CD14-positive monocyte (primary cell): ENCODE measurements at regions not wholly inside any gene's neighbourhood (a gene's known extent, or its start where the extent isn't known, plus 50 kb on each side); places are given as distances from the start of the nearest gene placed in this dataset.
"Not testable (repeated sequence)": the region's sequence is repeated elsewhere in the genome, so short reads cannot be mapped to it uniquely, and the experiment has no call there.

Source experiments
- DNase-seq, 3 donors: peaks; one replicate each; pipeline ENCODE4 v3.0.0-alpha.2; 2011 to 2022
- H2AFZ ChIP-seq: 2 replicates; pipeline ENCODE4 v1.6.0; 2012; ENCODE audit warnings: mild to moderate bottlenecking, low read depth, low read length, inconsistent platforms; ENCODE audit not compliant: insufficient read depth, poor library complexity, severe bottlenecking
- H3K27ac ChIP-seq, 2 donors: 1 replicate in 1 of 2; 2 replicates in 1 of 2; pipeline ENCODE4 v1.5.1; 2012 to 2013; ENCODE audit warnings: low read length in 2 of 2, control low read depth in 1 of 2, inconsistent platforms in 1 of 2, low read depth in 1 of 2, mild to moderate bottlenecking in 1 of 2
- H3K27me3 ChIP-seq, 2 donors: one replicate each; pipeline versions ENCODE4 v1.6.0 to v1.6.1; 2011 to 2013; ENCODE audit warnings: low read length in 2 of 2; ENCODE audit not compliant: control insufficient read depth in 2 of 2, insufficient read depth in 2 of 2
- H3K36me3 ChIP-seq, 2 donors: replicated peaks in 1 of 2; 1 replicate in 1 of 2; 2 replicates in 1 of 2; pipeline versions ENCODE4 v1.5.1 to v1.6.1; 2012 to 2013; ENCODE audit warnings: low read length in 2 of 2, control low read depth in 1 of 2, inconsistent platforms in 1 of 2, mild to moderate bottlenecking in 1 of 2; ENCODE audit not compliant: insufficient read depth in 2 of 2, control insufficient read depth in 1 of 2
- H3K4me1 ChIP-seq, 2 donors: 1 replicate in 1 of 2; 2 replicates in 1 of 2; pipeline versions ENCODE4 v1.5.1 to v1.6.1; 2012 to 2013; ENCODE audit warnings: low read length in 2 of 2, control low read depth in 1 of 2, inconsistent platforms in 1 of 2, mild to moderate bottlenecking in 1 of 2, moderate library complexity in 1 of 2; ENCODE audit not compliant: insufficient read depth in 2 of 2, control insufficient read depth in 1 of 2
- H3K4me2 ChIP-seq: replicated peaks from 2 replicates; pipeline ENCODE3; 2012; ENCODE audit warnings: low read length, moderate library complexity, mild to moderate bottlenecking; ENCODE audit not compliant: poor library complexity, severe bottlenecking; ENCODE audit errors: extremely low read depth
- H3K4me3 ChIP-seq, 3 experiments: fragments of 200-600 bp in 1 of 3; sonication (generic) in 1 of 3; replicated peaks in 1 of 3; 1 replicate in 2 of 3; 2 replicates in 1 of 3; pipeline ENCODE4 v1.5.1; 2011 to 2013; ENCODE audit warnings: low read length in 3 of 3, mild to moderate bottlenecking in 3 of 3, control low read depth in 2 of 3, low read depth in 2 of 3, inconsistent platforms in 1 of 3, moderate library complexity in 1 of 3
- H3K79me2 ChIP-seq: 2 replicates; pipeline ENCODE4 v1.6.0; 2012; ENCODE audit warnings: mild to moderate bottlenecking, control low read depth, inconsistent platforms, low read length, moderate library complexity; ENCODE audit not compliant: insufficient read depth
- H3K9ac ChIP-seq: 2 replicates; pipeline ENCODE4 v1.6.0; 2017; ENCODE audit warnings: low read length, mild to moderate bottlenecking; ENCODE audit not compliant: insufficient read depth, poor library complexity, severe bottlenecking
- H3K9me3 ChIP-seq, 2 donors: replicated peaks in 1 of 2; 1 replicate in 1 of 2; 2 replicates in 1 of 2; pipeline versions ENCODE4 v1.5.1 to v1.6.1; 2012 to 2013; ENCODE audit warnings: low read length in 2 of 2, control low read depth in 1 of 2; ENCODE audit not compliant: control insufficient read depth in 1 of 2, insufficient read depth in 1 of 2
- H4K20me1 ChIP-seq: 2 replicates; pipeline ENCODE4 v1.6.0; 2012; ENCODE audit warnings: mild to moderate bottlenecking, low read length, control low read depth, moderate library complexity; ENCODE audit not compliant: insufficient read depth
- H3K27ac Mint-ChIP-seq, 7 donors: one replicate each; pipeline ENCODE4 v1.8.0; 2020; ENCODE audit warnings: mild to moderate bottlenecking in 7 of 7, mixed read lengths in 7 of 7, moderate library complexity in 6 of 7, inconsistent platforms in 2 of 7
- H3K27me3 Mint-ChIP-seq, 3 donors: one replicate each; pipeline ENCODE4 v1.8.0; 2021 to 2022; ENCODE audit warnings: low read depth in 3 of 3, mild to moderate bottlenecking in 3 of 3, mixed read lengths in 3 of 3, moderate library complexity in 3 of 3, inconsistent platforms in 1 of 3
- H3K36me3 Mint-ChIP-seq, 2 donors: one replicate each; pipeline ENCODE4 v1.8.0; 2020; ENCODE audit warnings: mixed read lengths in 2 of 2, inconsistent platforms in 1 of 2, mild to moderate bottlenecking in 1 of 2
- H3K4me1 Mint-ChIP-seq: one replicate; pipeline ENCODE4 v1.8.0; 2020; ENCODE audit warnings: mild to moderate bottlenecking, mixed read lengths
- H3K4me3 Mint-ChIP-seq, 2 donors: one replicate each; pipeline ENCODE4 v1.8.0; 2020; ENCODE audit warnings: mild to moderate bottlenecking in 2 of 2, mixed read lengths in 2 of 2, moderate library complexity in 1 of 2
- H3K9me3 Mint-ChIP-seq, 7 donors: one replicate each; pipeline ENCODE4 v1.8.0; 2020 to 2022; ENCODE audit warnings: mixed read lengths in 7 of 7, mild to moderate bottlenecking in 6 of 7, moderate library complexity in 6 of 7, inconsistent platforms in 2 of 7
- CTCF ChIP-seq: fragments of 200-600 bp; IDR thresholded peaks from one replicate; pipeline ENCODE4 v1.8.0; 2022; ENCODE audit warnings: antibody characterized with exemption, mild to moderate bottlenecking
- WGBS: methylation state at CpG from one replicate; pipeline ENCODE4 v1.1.5; 2013; ENCODE audit warnings: missing lambda C conversion rate; ENCODE audit not compliant: insufficient coverage; 5-methylcytosine and 5-hydroxymethylcytosine counted together
- intact Hi-C, 2 donors: fragments of 100-400 bp; cut with micrococcal nuclease; formaldehyde crosslinking; loops; one replicate each; pipeline versions ENCODE4 v1.15.0 to v1.15.1; 2023

GRCh38 chr16:9345880-9346279, 254.4 kb downstream of the HAPSTR1 start:
- Mint-ChIP-seq H3K27ac (no peak overlapping the region), H3K4me3 (no peak overlapping the region), H3K9me3 (peaks cover 2 to 9% (median 5%) of the 10 kb centered on the region in 7 donors), H3K27me3 (peaks cover 1 to 2% (median 2%) of the 10 kb centered on the region in 3 donors), H3K4me1 (peaks cover 2% of the 10 kb centered on the region), H3K36me3 (no peaks in the 10 kb centered on the region)
- Histone ChIP-seq H3K79me2 (no peaks in the 10 kb centered on the region), H3K4me1 (peaks cover 0 to 3% of the 10 kb centered on the region in 2 donors), H3K4me2 (no peak overlapping the region), H3K9me3 (peaks cover 1 to 6% of the 10 kb centered on the region in 2 donors), H2AFZ (no peak overlapping the region), H3K27me3 (no peaks in the 10 kb centered on the region), H3K9ac (no peak overlapping the region), H3K36me3 (no peaks in the 10 kb centered on the region), H3K27ac (no peak overlapping the region), H4K20me1 (no peaks in the 10 kb centered on the region), H3K4me3 (no peak overlapping the region)
- no CpG with 5 or more reads among the region's 1 CpG for WGBS
- no peak for TF ChIP-seq CTCF
- DNase-seq: no peak
- intact Hi-C loops: no loop called here

DNA sequence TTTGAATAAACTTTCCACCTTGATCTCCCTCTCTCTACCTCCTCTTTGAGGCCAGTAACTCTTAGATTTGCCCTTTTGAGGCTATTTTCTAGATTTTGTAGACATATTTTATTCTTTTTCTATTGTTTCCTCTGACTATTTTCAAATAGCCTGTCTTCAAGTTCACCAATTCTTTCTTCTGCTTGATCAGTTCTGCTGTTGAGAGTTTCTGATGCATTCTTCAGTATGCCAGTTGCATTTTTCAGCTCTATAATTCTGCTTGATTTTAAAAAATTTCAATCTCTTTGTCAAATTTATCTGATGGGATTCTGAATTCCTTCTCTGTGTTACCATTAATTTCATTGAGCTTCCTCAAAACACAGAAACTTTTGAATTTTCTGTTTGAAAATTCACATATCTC, 257.5 kb downstream of the HAPSTR1 start:
- Histone ChIP-seq H4K20me1 (no peaks in the 10 kb centered on the region), H3K9me3 (peaks cover 6 to 18% of the 10 kb centered on the region in 2 donors), H3K4me2 (no peak overlapping the region), H3K4me1 (peaks cover 0 to 3% of the 10 kb centered on the region in 2 donors), H2AFZ (no peak overlapping the region), H3K27ac (no peak overlapping the region), H3K36me3 (no peaks in the 10 kb centered on the region), H3K27me3 (no peaks in the 10 kb centered on the region), H3K4me3 (no peak overlapping the region), H3K9ac (no peak overlapping the region), H3K79me2 (no peaks in the 10 kb centered on the region)
- Mint-ChIP-seq H3K27ac (no peak overlapping the region), H3K4me3 (no peak overlapping the region), H3K4me1 (peaks cover 2% of the 10 kb centered on the region), H3K27me3 (peaks cover 0 to 2% (median 2%) of the 10 kb centered on the region in 3 donors), H3K36me3 (no peaks in the 10 kb centered on the region), H3K9me3 (peaks cover 2 to 13% (median 6%) of the 10 kb centered on the region in 7 donors)
- intact Hi-C loops: no loop called here
- DNase-seq: no peak
- no peak for TF ChIP-seq CTCF

- H3K9me3 ChIP-seq: peaks cover 6 to 18% of the 10 kb centered on the region in 2 donors
- H3K4me1 ChIP-seq, H3K27ac ChIP-seq, H3K36me3 Mint-ChIP-seq, H2AFZ ChIP-seq, intact Hi-C loops, H3K4me2 ChIP-seq, H3K79me2 ChIP-seq, H3K27me3 ChIP-seq, H4K20me1 ChIP-seq, H3K9ac ChIP-seq, H3K4me3 Mint-ChIP-seq, H3K27me3 Mint-ChIP-seq, H3K4me1 Mint-ChIP-seq, H3K4me3 ChIP-seq, DNase-seq, H3K36me3 ChIP-seq, H3K27ac Mint-ChIP-seq: not testable (repeated sequence)
- peaks cover 2 to 13% (median 6%) of the 10 kb centered on the region in 7 donors for H3K9me3 Mint-ChIP-seq
- 90% methylated on average over 8 of the region's 8 CpGs for WGBS
Observed at GRCh38 chr16:9349373-9349960, 258.0 kb downstream of the HAPSTR1 start.
